GM12878 (cell line): ENCODE measurements at regions not wholly inside any gene's neighbourhood (a gene's known extent, or its start where the extent isn't known, plus 50 kb on each side); places are given as distances from the start of the nearest gene placed in this dataset.

ENCODE experiments used
- ATAC-seq: fragments of 200-7000 bp; cut with Tn5 transposase; 3 replicates; pipeline ENCODE4 v1.9.1; 2020; ENCODE audit warnings: mild to moderate bottlenecking, moderate library complexity
- BruUV-seq: library from RNA; stranded (reverse); fragments of 400-500 nt; replicated peaks from 2 replicates; lab custom pipeline; 2021; lab: Mats Ljungman, UMichigan
- CTCF ChIA-PET: fragments of 300-600 bp; sonication (Branson Sonifier 250); formaldehyde crosslinking; extraction: SDS; loops from one replicate; lab custom pipeline; 2021; ENCODE audit warnings: inconsistent platforms; lab: Yijun Ruan, JAX
- POLR2A ChIA-PET: fragments of 350-600 bp; formaldehyde crosslinking; extraction: SDS; loops from one replicate; lab custom pipeline; 2021; ENCODE audit warnings: inconsistent platforms; lab: Charles Lee
- RAD21 ChIA-PET: fragments of 300-600 bp; sonication (Branson Sonifier 250); formaldehyde crosslinking; loops from one replicate; lab custom pipeline; 2023; ENCODE audit warnings: antibody characterized with exemption; ENCODE audit not compliant: unreplicated experiment; lab: Charles Lee
- SMC1A ChIA-PET: fragments of 300-600 bp; sonication (Branson Sonifier 250); formaldehyde crosslinking; loops from one replicate; lab custom pipeline; 2023; ENCODE audit not compliant: unreplicated experiment, uncharacterized antibody; lab: Charles Lee
- DNase-seq: peaks from one replicate; pipeline ENCODE4 v3.0.0-alpha.2; 2011; ENCODE audit warnings: low read depth, low spot score
- FAIRE-seq: peaks from 3 replicates; lab custom pipeline; 2011; peaks lifted over from hg19 to GRCh38; lab: Jason Lieb, UNC
- H2AFZ ChIP-seq: 2 replicates; pipeline ENCODE4 v1.6.0; 2011; ENCODE audit warnings: low read depth, low read length, control low read depth; ENCODE audit not compliant: control insufficient read depth
- H3K27ac ChIP-seq: 2 replicates; pipeline ENCODE4 v1.5.1; 2011; ENCODE audit warnings: control low read depth; ENCODE audit not compliant: control insufficient read depth, insufficient read depth
- H3K27me3 ChIP-seq, 2 experiments: replicated peaks in 1 of 2; 2 replicates each; pipeline versions ENCODE4 v1.6.0 to v1.6.1; 2011; ENCODE audit warnings: low read length in 1 of 2; ENCODE audit not compliant: control insufficient read depth in 2 of 2, insufficient read depth in 2 of 2
- H3K36me3 ChIP-seq, 2 experiments: 2 replicates each; pipeline ENCODE4 v1.5.1; 2011; ENCODE audit warnings: low read length in 1 of 2; ENCODE audit not compliant: control insufficient read depth in 2 of 2, insufficient read depth in 2 of 2
- H3K4me1 ChIP-seq: 2 replicates; pipeline ENCODE4 v1.6.1; 2011; ENCODE audit warnings: mild to moderate bottlenecking, low read length, moderate library complexity, mixed read lengths; ENCODE audit not compliant: control insufficient read depth, insufficient read depth
- H3K4me2 ChIP-seq: 2 replicates; pipeline ENCODE4 v1.6.0; 2011; ENCODE audit warnings: control low read depth; ENCODE audit not compliant: control insufficient read depth, insufficient read depth
- H3K4me3 ChIP-seq: fragments of 200-600 bp; sonication (generic); 2 replicates; pipeline ENCODE4 v1.5.1; 2016
- H3K79me2 ChIP-seq: 2 replicates; pipeline ENCODE4 v1.6.0; 2011; ENCODE audit warnings: low read length; ENCODE audit not compliant: control insufficient read depth, insufficient read depth
- H3K9ac ChIP-seq: 2 replicates; pipeline ENCODE4 v1.8.0; 2011; ENCODE audit warnings: low read length, control low read depth, mixed read lengths; ENCODE audit not compliant: control insufficient read depth, insufficient read depth
- H3K9me3 ChIP-seq: replicated peaks from 3 replicates; pipeline ENCODE4 v1.5.1; 2011; ENCODE audit warnings: mild to moderate bottlenecking, low read length; ENCODE audit not compliant: control insufficient read depth, insufficient read depth
- H4K20me1 ChIP-seq: 2 replicates; pipeline ENCODE4 v1.6.0; 2011; ENCODE audit not compliant: control insufficient read depth, insufficient read depth
- BCL11A ChIP-seq: IDR thresholded peaks from 2 replicates; pipeline ENCODE4 v1.6.1; 2011; ENCODE audit warnings: low read depth, low read length
- BHLHE40 ChIP-seq, 2 experiments: fragments of 450-650 bp in 1 of 2; IDR thresholded peaks; 2 replicates each; pipeline ENCODE4 v1.6.1; 2011 to 2017; ENCODE audit warnings: low read depth in 2 of 2, borderline replicate concordance in 1 of 2, improper control_type of control experiment in 1 of 2, low read length in 1 of 2, mild to moderate bottlenecking in 1 of 2
- BRCA1 ChIP-seq: IDR thresholded peaks from 2 replicates; pipeline ENCODE4 v1.6.1; 2011; ENCODE audit warnings: low read depth, low read length, improper control_type of control experiment
- CREB1 ChIP-seq: IDR thresholded peaks from 2 replicates; pipeline ENCODE4 v1.6.1; 2012; ENCODE audit warnings: low read depth, mild to moderate bottlenecking, inconsistent platforms
- NFYB ChIP-seq: IDR thresholded peaks from 2 replicates; pipeline ENCODE4 v1.6.1; 2011; ENCODE audit warnings: low read depth, mild to moderate bottlenecking, low read length, improper control_type of control experiment, moderate library complexity; ENCODE audit not compliant: insufficient read depth
- NR2C1 ChIP-seq: fragments of 450-650 bp; IDR thresholded peaks from 2 replicates; pipeline ENCODE4 v1.6.1; 2017; ENCODE audit warnings: antibody characterized with exemption, mild to moderate bottlenecking, moderate library complexity
- POU2F2 ChIP-seq: IDR thresholded peaks from 3 replicates; pipeline ENCODE4 v1.6.1; 2011; ENCODE audit warnings: low read depth, mild to moderate bottlenecking, low read length, borderline replicate concordance
- RBBP5 ChIP-seq: fragments of 200-600 bp; sonication (generic); conservative IDR thresholded peaks from 2 replicates; pipeline ENCODE4 v1.6.1; 2016
- SRF ChIP-seq, 2 experiments: IDR thresholded peaks; 2 replicates each; pipeline ENCODE4 v1.6.1; 2011; ENCODE audit warnings: low read depth in 2 of 2, low read length in 2 of 2, mild to moderate bottlenecking in 1 of 2, moderate library complexity in 1 of 2
- SUZ12 ChIP-seq: fragments of 200-600 bp; sonication (generic); IDR thresholded peaks from one replicate; pipeline ENCODE4 v1.6.1; 2018; ENCODE audit warnings: antibody characterized with exemption, mild to moderate bottlenecking; ENCODE audit not compliant: unreplicated experiment
- TCF3 ChIP-seq: IDR thresholded peaks from 2 replicates; pipeline ENCODE4 v1.6.1; 2012; ENCODE audit warnings: low read depth, mild to moderate bottlenecking, low read length, borderline replicate concordance; ENCODE audit not compliant: insufficient read depth
- WGBS: methylation state at CpG from one replicate; pipeline ENCODE4 v1.1.6; 2016; ENCODE audit warnings: low lambda C conversion rate; ENCODE audit not compliant: insufficient replicate concordance, insufficient coverage; ENCODE audit errors: missing lambda C conversion rate; 5-methylcytosine and 5-hydroxymethylcytosine counted together
- in situ Hi-C: fragments of 300-500 bp; cut with MboI; formaldehyde crosslinking; loops from 9 replicates; pipeline ENCODE4 v1.14.3; 2018; ENCODE audit warnings: mixed read lengths
- intact Hi-C: fragments of 100-400 bp; cut with micrococcal nuclease; formaldehyde crosslinking; loops from one replicate; pipeline ENCODE4 v1.14.2; 2022; ENCODE audit not compliant: unreplicated experiment
- TF ChIP-seq, protein P1 (sequence below): IDR thresholded peaks from 2 replicates; pipeline ENCODE4 v1.6.1; 2011; ENCODE audit warnings: low read depth, low read length, improper control_type of control experiment, borderline replicate concordance
- TF ChIP-seq, protein P2 (sequence below): fragments of 150-350 bp; IDR thresholded peaks from 2 replicates; pipeline ENCODE4 v1.6.1; 2014; ENCODE audit warnings: mild to moderate bottlenecking, low read depth, low read length
- TF ChIP-seq, protein P3 (sequence below): IDR thresholded peaks from 2 replicates; pipeline ENCODE4 v1.6.1; 2011; ENCODE audit warnings: borderline replicate concordance, low read depth, mild to moderate bottlenecking, moderate library complexity, low read length; ENCODE audit not compliant: insufficient read depth, poor library complexity, severe bottlenecking
- TF ChIP-seq, protein P4 (sequence below): IDR thresholded peaks from 2 replicates; pipeline ENCODE4 v1.6.1; 2012; ENCODE audit warnings: low read depth, low read length, improper control_type of control experiment

DNA sequence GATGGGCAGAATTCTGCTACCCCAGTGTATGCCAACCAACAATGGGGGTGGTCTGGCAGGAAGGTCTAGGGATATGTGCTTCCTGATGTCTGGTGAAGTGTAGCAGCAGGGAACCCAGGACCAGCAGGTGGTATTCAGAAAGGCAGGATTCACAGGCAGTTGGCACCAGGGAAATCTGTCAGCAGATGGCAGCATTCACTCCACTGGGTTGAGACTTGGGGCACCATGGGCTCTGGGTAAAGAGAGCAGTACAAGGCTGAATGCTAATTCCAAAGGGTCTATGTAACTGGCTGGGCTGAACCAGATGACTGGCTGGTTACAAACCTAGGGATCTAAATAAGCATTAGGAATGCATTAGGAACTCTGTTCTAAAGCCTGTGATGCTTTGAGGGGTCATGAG is 466.9 kb upstream of the STXBP6 start (continued):
- TF ChIP-seq, protein P1, sequence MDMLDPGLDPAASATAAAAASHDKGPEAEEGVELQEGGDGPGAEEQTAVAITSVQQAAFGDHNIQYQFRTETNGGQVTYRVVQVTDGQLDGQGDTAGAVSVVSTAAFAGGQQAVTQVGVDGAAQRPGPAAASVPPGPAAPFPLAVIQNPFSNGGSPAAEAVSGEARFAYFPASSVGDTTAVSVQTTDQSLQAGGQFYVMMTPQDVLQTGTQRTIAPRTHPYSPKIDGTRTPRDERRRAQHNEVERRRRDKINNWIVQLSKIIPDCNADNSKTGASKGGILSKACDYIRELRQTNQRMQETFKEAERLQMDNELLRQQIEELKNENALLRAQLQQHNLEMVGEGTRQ, result no peak
- no peak for TF ChIP-seq BRCA1

DNA sequence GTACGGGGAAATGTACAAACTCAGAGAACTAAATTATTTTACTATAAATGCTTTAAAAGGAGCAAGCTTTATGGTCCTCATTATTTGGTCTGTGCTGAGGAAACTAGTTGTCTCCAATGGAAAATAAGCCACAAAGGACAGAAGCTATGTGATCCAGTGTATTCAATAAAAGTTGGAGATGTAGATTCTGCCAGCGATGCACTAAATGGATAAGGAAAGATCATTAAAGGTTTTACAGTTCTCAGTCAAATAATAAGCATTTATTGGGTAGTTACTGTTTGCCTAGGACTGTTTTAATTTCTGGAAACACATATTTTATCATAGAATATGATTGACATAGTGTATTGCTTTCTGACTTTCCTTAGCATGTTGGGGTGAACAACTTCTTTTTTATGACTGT is 458.9 kb upstream of the STXBP6 start:
- Histone ChIP-seq H3K4me3 (no peak overlapping the region), H3K27me3 (no peaks in the 10 kb centered on the region), H3K9ac (no peak overlapping the region), H2AFZ (no peak overlapping the region), H3K4me1 (no peaks in the 10 kb centered on the region), H3K4me2 (no peak overlapping the region), H3K27ac (no peak overlapping the region), H3K36me3 (no peaks in the 10 kb centered on the region), H4K20me1 (no peaks in the 10 kb centered on the region), H3K9me3 (no peaks in the 10 kb centered on the region), H3K79me2 (no peaks in the 10 kb centered on the region)
- in situ Hi-C loops (no loop called here), intact Hi-C loops (no loop called here)
- ChIA-PET SMC1A (interaction anchor here (1.4 kb wide), 1 partner anchor 11 kb away, joined by 3 read pairs; no protein-coding TSS in a partner anchor), RAD21 (no interaction called here), CTCF (interaction anchor here (1.8 kb wide), 1 partner anchor 29 kb away, joined by 4 read pairs; no protein-coding TSS in a partner anchor), POLR2A (no interaction called here)
- no peak for ATAC-seq
- FAIRE-seq, result no peak
- BruUV-seq, result no TSS peak
- 17% methylated on average over 2 of the region's 2 CpGs for WGBS
- no peak for DNase-seq
- TF ChIP-seq POU2F2, result no peak
- TF ChIP-seq NR2C1, result no peak
- TF ChIP-seq, protein P2, sequence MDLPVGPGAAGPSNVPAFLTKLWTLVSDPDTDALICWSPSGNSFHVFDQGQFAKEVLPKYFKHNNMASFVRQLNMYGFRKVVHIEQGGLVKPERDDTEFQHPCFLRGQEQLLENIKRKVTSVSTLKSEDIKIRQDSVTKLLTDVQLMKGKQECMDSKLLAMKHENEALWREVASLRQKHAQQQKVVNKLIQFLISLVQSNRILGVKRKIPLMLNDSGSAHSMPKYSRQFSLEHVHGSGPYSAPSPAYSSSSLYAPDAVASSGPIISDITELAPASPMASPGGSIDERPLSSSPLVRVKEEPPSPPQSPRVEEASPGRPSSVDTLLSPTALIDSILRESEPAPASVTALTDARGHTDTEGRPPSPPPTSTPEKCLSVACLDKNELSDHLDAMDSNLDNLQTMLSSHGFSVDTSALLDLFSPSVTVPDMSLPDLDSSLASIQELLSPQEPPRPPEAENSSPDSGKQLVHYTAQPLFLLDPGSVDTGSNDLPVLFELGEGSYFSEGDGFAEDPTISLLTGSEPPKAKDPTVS, result no peak
- no peak for TF ChIP-seq SUZ12
- TF ChIP-seq NFYB, result no peak
- no peak for TF ChIP-seq BHLHE40 (IDR thresholded peaks at IDR 0.05; ENCODE audit: borderline replicate concordance in 1 of 2, low read depth in 2 of 2, low read length in 1 of 2)
- TF ChIP-seq RBBP5, result no peak
- TF ChIP-seq SRF (IDR thresholded peaks at IDR 0.05; ENCODE audit: low read depth in 2 of 2, low read length in 2 of 2), result no peak
- TF ChIP-seq CREB1, result no peak
- no peak for TF ChIP-seq BCL11A
- TF ChIP-seq, protein P3, sequence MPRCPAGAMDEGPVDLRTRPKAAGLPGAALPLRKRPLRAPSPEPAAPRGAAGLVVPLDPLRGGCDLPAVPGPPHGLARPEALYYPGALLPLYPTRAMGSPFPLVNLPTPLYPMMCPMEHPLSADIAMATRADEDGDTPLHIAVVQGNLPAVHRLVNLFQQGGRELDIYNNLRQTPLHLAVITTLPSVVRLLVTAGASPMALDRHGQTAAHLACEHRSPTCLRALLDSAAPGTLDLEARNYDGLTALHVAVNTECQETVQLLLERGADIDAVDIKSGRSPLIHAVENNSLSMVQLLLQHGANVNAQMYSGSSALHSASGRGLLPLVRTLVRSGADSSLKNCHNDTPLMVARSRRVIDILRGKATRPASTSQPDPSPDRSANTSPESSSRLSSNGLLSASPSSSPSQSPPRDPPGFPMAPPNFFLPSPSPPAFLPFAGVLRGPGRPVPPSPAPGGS, result no peak
- TF ChIP-seq, protein P4, sequence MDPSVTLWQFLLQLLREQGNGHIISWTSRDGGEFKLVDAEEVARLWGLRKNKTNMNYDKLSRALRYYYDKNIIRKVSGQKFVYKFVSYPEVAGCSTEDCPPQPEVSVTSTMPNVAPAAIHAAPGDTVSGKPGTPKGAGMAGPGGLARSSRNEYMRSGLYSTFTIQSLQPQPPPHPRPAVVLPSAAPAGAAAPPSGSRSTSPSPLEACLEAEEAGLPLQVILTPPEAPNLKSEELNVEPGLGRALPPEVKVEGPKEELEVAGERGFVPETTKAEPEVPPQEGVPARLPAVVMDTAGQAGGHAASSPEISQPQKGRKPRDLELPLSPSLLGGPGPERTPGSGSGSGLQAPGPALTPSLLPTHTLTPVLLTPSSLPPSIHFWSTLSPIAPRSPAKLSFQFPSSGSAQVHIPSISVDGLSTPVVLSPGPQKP, result no peak
- TF ChIP-seq TCF3, result no peak
